ENCODE measurements at regions not wholly inside any gene's neighbourhood (a gene's known extent, or its start where the extent isn't known, plus 50 kb on each side); places are given as distances from the start of the nearest gene placed in this dataset.

DNA sequence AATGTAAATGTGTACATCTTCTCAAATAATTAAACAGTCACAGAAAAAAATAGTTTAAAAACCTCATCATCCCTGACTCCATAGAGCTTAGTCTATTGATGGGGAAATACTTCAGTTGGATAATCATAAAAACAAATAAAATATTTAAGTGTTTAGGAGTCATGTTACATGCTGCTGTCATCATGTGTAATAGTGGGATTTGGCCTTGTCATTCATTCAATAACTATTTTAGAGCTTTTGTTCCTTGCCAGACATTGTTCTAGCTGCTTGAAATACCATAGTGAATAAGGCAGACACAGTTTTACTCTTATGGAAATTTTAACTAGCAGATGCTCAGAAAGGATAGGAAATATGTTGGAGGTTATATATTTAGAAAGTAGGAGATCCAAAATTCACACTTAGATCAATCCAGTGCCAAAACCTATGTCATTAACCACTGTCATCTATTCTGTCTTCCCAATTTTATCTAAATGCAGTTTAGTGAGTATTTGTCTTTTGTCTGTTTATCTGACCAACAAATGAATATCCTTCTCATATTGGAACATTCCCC, 324.7 kb downstream of the CASP12 start:
- TF ChIP-seq, protein P1, sequence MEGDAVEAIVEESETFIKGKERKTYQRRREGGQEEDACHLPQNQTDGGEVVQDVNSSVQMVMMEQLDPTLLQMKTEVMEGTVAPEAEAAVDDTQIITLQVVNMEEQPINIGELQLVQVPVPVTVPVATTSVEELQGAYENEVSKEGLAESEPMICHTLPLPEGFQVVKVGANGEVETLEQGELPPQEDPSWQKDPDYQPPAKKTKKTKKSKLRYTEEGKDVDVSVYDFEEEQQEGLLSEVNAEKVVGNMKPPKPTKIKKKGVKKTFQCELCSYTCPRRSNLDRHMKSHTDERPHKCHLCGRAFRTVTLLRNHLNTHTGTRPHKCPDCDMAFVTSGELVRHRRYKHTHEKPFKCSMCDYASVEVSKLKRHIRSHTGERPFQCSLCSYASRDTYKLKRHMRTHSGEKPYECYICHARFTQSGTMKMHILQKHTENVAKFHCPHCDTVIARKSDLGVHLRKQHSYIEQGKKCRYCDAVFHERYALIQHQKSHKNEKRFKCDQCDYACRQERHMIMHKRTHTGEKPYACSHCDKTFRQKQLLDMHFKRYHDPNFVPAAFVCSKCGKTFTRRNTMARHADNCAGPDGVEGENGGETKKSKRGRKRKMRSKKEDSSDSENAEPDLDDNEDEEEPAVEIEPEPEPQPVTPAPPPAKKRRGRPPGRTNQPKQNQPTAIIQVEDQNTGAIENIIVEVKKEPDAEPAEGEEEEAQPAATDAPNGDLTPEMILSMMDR (IDR thresholded peaks at IDR 0.05; ENCODE audit: borderline replicate concordance, extremely low read depth, low read length, poor library complexity, severe bottlenecking) = no peak
- no peak for TF ChIP-seq EZH2 (IDR thresholded peaks at IDR 0.05; ENCODE audit: borderline replicate concordance, low read depth, low read length, severe bottlenecking)

Data from DND-41 (cell line).